GM12878 (cell line): ENCODE measurements at regions not wholly inside any gene's neighbourhood (a gene's known extent, or its start where the extent isn't known, plus 50 kb on each side); places are given as distances from the start of the nearest gene placed in this dataset.

Source experiments
- ATAC-seq: fragments of 200-7000 bp; cut with Tn5 transposase; 3 replicates; pipeline ENCODE4 v1.9.1; 2020; ENCODE audit warnings: mild to moderate bottlenecking, moderate library complexity
- BruUV-seq: library from RNA; stranded (reverse); fragments of 400-500 nt; replicated peaks from 2 replicates; lab custom pipeline; 2021; lab: Mats Ljungman, UMichigan
- CTCF ChIA-PET: fragments of 300-600 bp; sonication (Branson Sonifier 250); formaldehyde crosslinking; extraction: SDS; loops from one replicate; lab custom pipeline; 2021; ENCODE audit warnings: inconsistent platforms; lab: Yijun Ruan, JAX
- POLR2A ChIA-PET: fragments of 350-600 bp; formaldehyde crosslinking; extraction: SDS; loops from one replicate; lab custom pipeline; 2021; ENCODE audit warnings: inconsistent platforms; lab: Charles Lee
- RAD21 ChIA-PET: fragments of 300-600 bp; sonication (Branson Sonifier 250); formaldehyde crosslinking; loops from one replicate; lab custom pipeline; 2023; ENCODE audit warnings: antibody characterized with exemption; ENCODE audit not compliant: unreplicated experiment; lab: Charles Lee
- SMC1A ChIA-PET: fragments of 300-600 bp; sonication (Branson Sonifier 250); formaldehyde crosslinking; loops from one replicate; lab custom pipeline; 2023; ENCODE audit not compliant: unreplicated experiment, uncharacterized antibody; lab: Charles Lee
- DNase-seq: peaks from one replicate; pipeline ENCODE4 v3.0.0-alpha.2; 2011; ENCODE audit warnings: low read depth, low spot score
- FAIRE-seq: peaks from 3 replicates; lab custom pipeline; 2011; peaks lifted over from hg19 to GRCh38; lab: Jason Lieb, UNC
- H2AFZ ChIP-seq: 2 replicates; pipeline ENCODE4 v1.6.0; 2011; ENCODE audit warnings: low read depth, low read length, control low read depth; ENCODE audit not compliant: control insufficient read depth
- H3K27ac ChIP-seq: 2 replicates; pipeline ENCODE4 v1.5.1; 2011; ENCODE audit warnings: control low read depth; ENCODE audit not compliant: control insufficient read depth, insufficient read depth
- H3K27me3 ChIP-seq, 2 experiments: replicated peaks in 1 of 2; 2 replicates each; pipeline versions ENCODE4 v1.6.0 to v1.6.1; 2011; ENCODE audit warnings: low read length in 1 of 2; ENCODE audit not compliant: control insufficient read depth in 2 of 2, insufficient read depth in 2 of 2
- H3K36me3 ChIP-seq, 2 experiments: 2 replicates each; pipeline ENCODE4 v1.5.1; 2011; ENCODE audit warnings: low read length in 1 of 2; ENCODE audit not compliant: control insufficient read depth in 2 of 2, insufficient read depth in 2 of 2
- H3K4me1 ChIP-seq: 2 replicates; pipeline ENCODE4 v1.6.1; 2011; ENCODE audit warnings: mild to moderate bottlenecking, low read length, moderate library complexity, mixed read lengths; ENCODE audit not compliant: control insufficient read depth, insufficient read depth
- H3K4me2 ChIP-seq: 2 replicates; pipeline ENCODE4 v1.6.0; 2011; ENCODE audit warnings: control low read depth; ENCODE audit not compliant: control insufficient read depth, insufficient read depth
- H3K4me3 ChIP-seq: fragments of 200-600 bp; sonication (generic); 2 replicates; pipeline ENCODE4 v1.5.1; 2016
- H3K79me2 ChIP-seq: 2 replicates; pipeline ENCODE4 v1.6.0; 2011; ENCODE audit warnings: low read length; ENCODE audit not compliant: control insufficient read depth, insufficient read depth
- H3K9ac ChIP-seq: 2 replicates; pipeline ENCODE4 v1.8.0; 2011; ENCODE audit warnings: low read length, control low read depth, mixed read lengths; ENCODE audit not compliant: control insufficient read depth, insufficient read depth
- H3K9me3 ChIP-seq: replicated peaks from 3 replicates; pipeline ENCODE4 v1.5.1; 2011; ENCODE audit warnings: mild to moderate bottlenecking, low read length; ENCODE audit not compliant: control insufficient read depth, insufficient read depth
- H4K20me1 ChIP-seq: 2 replicates; pipeline ENCODE4 v1.6.0; 2011; ENCODE audit not compliant: control insufficient read depth, insufficient read depth
- BACH1 ChIP-seq: fragments of 450-650 bp; IDR thresholded peaks from 2 replicates; pipeline ENCODE4 v1.6.1; 2017; ENCODE audit warnings: mild to moderate bottlenecking, borderline replicate concordance
- BCL11A ChIP-seq: IDR thresholded peaks from 2 replicates; pipeline ENCODE4 v1.6.1; 2011; ENCODE audit warnings: low read depth, low read length
- CHD2 ChIP-seq: IDR thresholded peaks from 2 replicates; pipeline ENCODE4 v1.6.1; 2011; ENCODE audit warnings: low read depth, low read length, improper control_type of control experiment, borderline replicate concordance
- ESRRA ChIP-seq: IDR thresholded peaks from 2 replicates; pipeline ENCODE4 v1.6.1; 2012; ENCODE audit warnings: mild to moderate bottlenecking, low read length, improper control_type of control experiment
- FOXM1 ChIP-seq: IDR thresholded peaks from 2 replicates; pipeline ENCODE4 v1.6.1; 2012; ENCODE audit warnings: low read depth, mild to moderate bottlenecking, inconsistent platforms, low read length, moderate library complexity
- IKZF1 ChIP-seq: fragments of 450-650 bp; conservative IDR thresholded peaks from 2 replicates; pipeline ENCODE4 v1.6.1; 2017; ENCODE audit warnings: antibody characterized with exemption, mild to moderate bottlenecking
- MTA2 ChIP-seq: fragments of 450-650 bp; IDR thresholded peaks from 2 replicates; pipeline ENCODE4 v1.6.1; 2016; ENCODE audit warnings: low read depth, mild to moderate bottlenecking, moderate library complexity
- PKNOX1 ChIP-seq: fragments of 450-650 bp; IDR thresholded peaks from 2 replicates; pipeline ENCODE4 v1.6.1; 2016; ENCODE audit warnings: mild to moderate bottlenecking
- RB1 ChIP-seq: fragments of 450-650 bp; formaldehyde crosslinking; IDR thresholded peaks from 2 replicates; pipeline ENCODE4 v1.6.1; 2017; ENCODE audit warnings: mild to moderate bottlenecking, borderline replicate concordance
- SIX5 ChIP-seq: IDR thresholded peaks from 2 replicates; pipeline ENCODE4 v1.6.1; 2011; ENCODE audit warnings: mild to moderate bottlenecking, low read depth, low read length, moderate library complexity; ENCODE audit not compliant: severe bottlenecking
- SMAD1 ChIP-seq: fragments of 450-650 bp; IDR thresholded peaks from 2 replicates; pipeline ENCODE4 v1.6.1; 2018; ENCODE audit warnings: mild to moderate bottlenecking, low read depth; ENCODE audit not compliant: partially characterized antibody
- SPI1 ChIP-seq: IDR thresholded peaks from 2 replicates; pipeline ENCODE4 v1.6.1; 2011; ENCODE audit warnings: low read depth, mild to moderate bottlenecking, low read length, moderate library complexity, borderline replicate concordance; ENCODE audit not compliant: insufficient read depth
- SRF ChIP-seq, 2 experiments: IDR thresholded peaks; 2 replicates each; pipeline ENCODE4 v1.6.1; 2011; ENCODE audit warnings: low read depth in 2 of 2, low read length in 2 of 2, mild to moderate bottlenecking in 1 of 2, moderate library complexity in 1 of 2
- TAF1 ChIP-seq: IDR thresholded peaks from 2 replicates; pipeline ENCODE4 v1.6.1; 2011; ENCODE audit warnings: mild to moderate bottlenecking, low read depth, low read length, borderline replicate concordance
- ZNF384 ChIP-seq: IDR thresholded peaks from 2 replicates; pipeline ENCODE4 v1.6.1; 2012; ENCODE audit warnings: low read depth, mild to moderate bottlenecking, low read length, improper control_type of control experiment, borderline replicate concordance
- ZNF592 ChIP-seq: fragments of 450-650 bp; IDR thresholded peaks from 2 replicates; pipeline ENCODE4 v1.6.1; 2017; ENCODE audit warnings: mild to moderate bottlenecking, moderate library complexity
- WGBS: methylation state at CpG from one replicate; pipeline ENCODE4 v1.1.6; 2016; ENCODE audit warnings: low lambda C conversion rate; ENCODE audit not compliant: insufficient replicate concordance, insufficient coverage; ENCODE audit errors: missing lambda C conversion rate; 5-methylcytosine and 5-hydroxymethylcytosine counted together
- in situ Hi-C: fragments of 300-500 bp; cut with MboI; formaldehyde crosslinking; loops from 9 replicates; pipeline ENCODE4 v1.14.3; 2018; ENCODE audit warnings: mixed read lengths
- intact Hi-C: fragments of 100-400 bp; cut with micrococcal nuclease; formaldehyde crosslinking; loops from one replicate; pipeline ENCODE4 v1.14.2; 2022; ENCODE audit not compliant: unreplicated experiment

- Histone ChIP-seq H3K9ac (no peak overlapping the region), H3K9me3 (no peaks in the 10 kb centered on the region), H3K4me3 (no peak overlapping the region), H2AFZ (no peak overlapping the region), H3K4me2 (no peak overlapping the region), H3K79me2 (no peaks in the 10 kb centered on the region), H3K27ac (no peak overlapping the region), H3K4me1 (no peaks in the 10 kb centered on the region), H3K36me3 (no peaks in the 10 kb centered on the region), H3K27me3 (no peaks in the 10 kb centered on the region), H4K20me1 (no peaks in the 10 kb centered on the region)
- intact Hi-C loops: no loop called here
- CTCF ChIA-PET: no interaction called here
- ATAC-seq: no peak
- no peak for DNase-seq
- POLR2A ChIA-PET: no interaction called here
- SMC1A ChIA-PET: no interaction called here
- BruUV-seq: no TSS peak
- in situ Hi-C loops: no loop called here
- RAD21 ChIA-PET: interaction anchor here (1.2 kb wide), 1 partner anchor 1524 kb away, joined by 3 read pairs; no protein-coding TSS in a partner anchor
- TF ChIP-seq SMAD1: no peak
- TF ChIP-seq RB1: no peak
- no peak for TF ChIP-seq BCL11A
- no peak for TF ChIP-seq PKNOX1
- TF ChIP-seq ZNF384: no peak
- no peak for TF ChIP-seq BACH1
- FAIRE-seq: no peak
Measured at GRCh38 chr4:132614682-132615081, 534.4 kb upstream of the PCDH10 start.

GRCh38 chr4:132619968-132620367 is 529.1 kb upstream of the PCDH10 start:
- BruUV-seq: no TSS peak
- ChIA-PET RAD21 (no interaction called here), CTCF (no interaction called here), POLR2A (no interaction called here), SMC1A (no interaction called here)
- H3K9me3 ChIP-seq: no peaks in the 10 kb centered on the region
- no peaks in the 10 kb centered on the region for H3K4me1 ChIP-seq
- no peak overlapping the region for H3K9ac ChIP-seq
- no peaks in the 10 kb centered on the region for H3K27me3 ChIP-seq
- 0% methylated on average over 1 of the region's 1 CpG for WGBS
- no peak overlapping the region for H2AFZ ChIP-seq
- H3K27ac ChIP-seq: no peak overlapping the region
- no peak for FAIRE-seq
- no peak overlapping the region for H3K4me2 ChIP-seq
- H3K4me3 ChIP-seq: no peak overlapping the region
- no peak for ATAC-seq
- H3K36me3 ChIP-seq: no peaks in the 10 kb centered on the region
- intact Hi-C loops: no loop called here
- no peak for DNase-seq
- in situ Hi-C loops: no loop called here
- no peaks in the 10 kb centered on the region for H3K79me2 ChIP-seq
- H4K20me1 ChIP-seq: no peaks in the 10 kb centered on the region
- TF ChIP-seq MTA2 (no peak), CHD2 (no peak), TAF1 (no peak), SIX5 (no peak), ESRRA (no peak), ZNF592 (no peak), IKZF1 (no peak), SPI1 (no peak), SRF (IDR thresholded peaks at IDR 0.05; ENCODE audit: low read depth in 2 of 2, low read length in 2 of 2) (no peak), FOXM1 (no peak)
